HG03135 (cell line): ENCODE measurements at regions not wholly inside any gene's neighbourhood (a gene's known extent, or its start where the extent isn't known, plus 50 kb on each side); places are given as distances from the start of the nearest gene placed in this dataset.
"Not testable (repeated sequence)": the region's sequence is repeated elsewhere in the genome, so short reads cannot be mapped to it uniquely, and the experiment has no call there.

Experiments
- ATAC-seq: cut with Tn5 transposase; IDR thresholded peaks from one replicate; pipeline ENCODE4 v1.9.1; 2021; ENCODE audit warnings: mild to moderate bottlenecking, moderate library complexity; ENCODE audit not compliant: unreplicated experiment

GRCh38 chr7:76735668-76736067 lies 108.6 kb upstream of the POMZP3 start:
- not testable (repeated sequence) for ATAC-seq

GRCh38 chr7:76728571-76728974 lies 101.5 kb upstream of the POMZP3 start:
- not testable (repeated sequence) for ATAC-seq

GRCh38 chr7:76723928-76724327 lies 96.8 kb upstream of the POMZP3 start:
- not testable (repeated sequence) for ATAC-seq

GRCh38 chr7:76716551-76716950 lies 89.5 kb upstream of the POMZP3 start:
- ATAC-seq: not testable (repeated sequence)

- not testable (repeated sequence) for ATAC-seq
These were observed 85.8 kb upstream of the POMZP3 start for GRCh38 chr7:76712926-76713325.

- not testable (repeated sequence) for ATAC-seq
These were observed 84.6 kb upstream of the POMZP3 start for GRCh38 chr7:76711648-76712047.

- not testable (repeated sequence) for ATAC-seq
These were observed 82.6 kb upstream of the POMZP3 start for GRCh38 chr7:76709703-76710102.

GRCh38 chr7:76708446-76708845 lies 81.4 kb upstream of the POMZP3 start:
- not testable (repeated sequence) for ATAC-seq

- not testable (repeated sequence) for ATAC-seq
These were observed 76.7 kb upstream of the POMZP3 start for GRCh38 chr7:76703815-76704214.

GRCh38 chr7:76686277-76686676 lies 59.2 kb upstream of the POMZP3 start:
- not testable (repeated sequence) for ATAC-seq

GRCh38 chr7:76684737-76685136 lies 57.7 kb upstream of the POMZP3 start:
- ATAC-seq: not testable (repeated sequence)

GRCh38 chr7:76683631-76684030 lies 56.6 kb upstream of the POMZP3 start:
- ATAC-seq: not testable (repeated sequence)

- ATAC-seq: not testable (repeated sequence)
These were observed 54.7 kb upstream of the POMZP3 start for GRCh38 chr7:76681810-76682209.

GRCh38 chr7:76679174-76679573 lies 52.1 kb upstream of the POMZP3 start:
- not testable (repeated sequence) for ATAC-seq

GRCh38 chr7:76678500-76678899 lies 51.4 kb upstream of the POMZP3 start:
- ATAC-seq: not testable (repeated sequence)

- not testable (repeated sequence) for ATAC-seq
These were observed 49.8 kb upstream of the POMZP3 start for GRCh38 chr7:76676890-76677289.
